ENCODE measurements at regions not wholly inside any gene's neighbourhood (a gene's known extent, or its start where the extent isn't known, plus 50 kb on each side); places are given as distances from the start of the nearest gene placed in this dataset.

DNA sequence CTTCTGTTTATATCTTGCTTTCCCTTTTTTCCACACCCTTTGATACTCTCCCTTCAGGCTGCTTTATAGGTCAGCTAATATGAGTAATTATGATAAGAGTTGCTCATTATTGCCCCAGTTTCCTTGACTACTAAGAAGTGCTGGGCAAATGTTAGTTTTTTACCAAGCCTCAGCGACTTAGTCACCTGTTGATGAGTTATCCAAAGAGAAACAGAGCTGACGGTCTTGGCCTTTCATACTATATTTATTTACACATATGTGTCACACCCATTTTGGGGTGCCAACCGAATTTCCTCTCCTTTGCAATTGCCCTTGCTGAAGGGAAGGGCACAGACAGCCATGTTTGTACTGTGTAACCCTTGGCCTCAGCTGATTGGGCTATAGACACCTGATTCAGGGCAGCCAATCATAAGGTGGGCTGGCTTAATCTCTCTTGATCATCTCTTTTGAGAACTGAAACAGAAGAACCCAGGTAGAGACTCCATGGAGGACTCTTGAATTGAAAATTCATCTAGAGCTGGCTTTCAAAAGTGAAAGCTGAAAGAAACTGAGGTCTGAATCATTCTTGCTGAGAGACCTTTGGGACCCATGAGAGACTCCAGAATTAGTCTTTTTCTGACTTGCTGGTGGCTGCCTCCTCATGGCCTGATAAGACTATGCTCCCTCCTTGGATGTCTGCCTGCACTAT, 111.7 kb upstream of the RPS6KA3 start:
- Histone ChIP-seq H3K27me3 (no peaks in the 10 kb centered on the region), H3K36me3 (no peaks in the 10 kb centered on the region), H3K9me3 (no peaks in the 10 kb centered on the region), H3K4me1 (peaks cover 0 to 10% (median 0%) of the 10 kb centered on the region in 12 donors), H3K4me3 (no peak overlapping the region), H3K27ac (no peak overlapping the region)
- intact Hi-C loops (cut with DNase I) = loop anchor here in 1 of 10 donors (10.0 kb wide), 1 partner anchor 114 kb away; the partner anchor contains the start of gene RPS6KA3
- ATAC-seq = no peak
- DNase-seq = no peak
- no peak for TF ChIP-seq POLR2A (IDR thresholded peaks at IDR 0.05)
- TF ChIP-seq, protein P1, sequence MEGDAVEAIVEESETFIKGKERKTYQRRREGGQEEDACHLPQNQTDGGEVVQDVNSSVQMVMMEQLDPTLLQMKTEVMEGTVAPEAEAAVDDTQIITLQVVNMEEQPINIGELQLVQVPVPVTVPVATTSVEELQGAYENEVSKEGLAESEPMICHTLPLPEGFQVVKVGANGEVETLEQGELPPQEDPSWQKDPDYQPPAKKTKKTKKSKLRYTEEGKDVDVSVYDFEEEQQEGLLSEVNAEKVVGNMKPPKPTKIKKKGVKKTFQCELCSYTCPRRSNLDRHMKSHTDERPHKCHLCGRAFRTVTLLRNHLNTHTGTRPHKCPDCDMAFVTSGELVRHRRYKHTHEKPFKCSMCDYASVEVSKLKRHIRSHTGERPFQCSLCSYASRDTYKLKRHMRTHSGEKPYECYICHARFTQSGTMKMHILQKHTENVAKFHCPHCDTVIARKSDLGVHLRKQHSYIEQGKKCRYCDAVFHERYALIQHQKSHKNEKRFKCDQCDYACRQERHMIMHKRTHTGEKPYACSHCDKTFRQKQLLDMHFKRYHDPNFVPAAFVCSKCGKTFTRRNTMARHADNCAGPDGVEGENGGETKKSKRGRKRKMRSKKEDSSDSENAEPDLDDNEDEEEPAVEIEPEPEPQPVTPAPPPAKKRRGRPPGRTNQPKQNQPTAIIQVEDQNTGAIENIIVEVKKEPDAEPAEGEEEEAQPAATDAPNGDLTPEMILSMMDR (IDR thresholded peaks at IDR 0.05) = no peak
- WGBS, 4 donors = 52 to 91% (median 75%) methylated on average over 3 of the region's 3 CpGs

DNA sequence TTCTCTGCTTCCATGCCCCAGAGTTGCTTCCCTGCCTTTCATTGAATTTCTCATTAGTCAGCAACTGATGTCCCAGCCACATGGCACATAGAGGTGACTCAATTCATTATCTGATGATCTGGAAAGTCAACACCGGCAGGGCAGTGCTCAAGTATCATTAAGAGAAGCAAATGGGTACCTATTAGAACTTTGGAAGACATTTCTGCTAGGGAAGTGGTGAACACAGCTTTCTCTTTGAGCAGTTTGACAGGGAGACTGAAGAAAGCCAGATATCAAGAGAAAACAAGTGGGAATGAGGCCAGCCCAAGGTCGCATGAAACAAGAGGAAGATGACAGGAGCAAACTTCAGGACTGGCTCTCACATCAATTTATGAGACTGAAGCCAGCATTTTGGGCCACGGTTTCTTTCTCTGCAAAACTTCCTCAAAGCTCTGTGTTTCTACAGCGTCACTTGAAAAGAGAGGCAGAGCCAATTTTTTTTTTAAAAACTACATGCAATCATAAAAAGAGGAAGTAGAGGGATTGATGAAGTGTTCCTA, 108.3 kb upstream of the RPS6KA3 start:
- no peaks in the 10 kb centered on the region for H3K27me3 ChIP-seq
- peak overlapping the region in 1 of 12 donors; percentile 9 for H3K4me3 ChIP-seq
- ATAC-seq (peak in 1 of 4 donors; percentile 16), DNase-seq (peak in 1 of 5 donors; percentile 31)
- intact Hi-C loops (cut with DNase I) = loop anchor here in 1 of 10 donors (10.0 kb wide), 1 partner anchor 110 kb away; the partner anchor contains the start of gene RPS6KA3
- H3K9me3 ChIP-seq = no peaks in the 10 kb centered on the region
- peaks cover 0 to 10% (median 0%) of the 10 kb centered on the region in 12 donors for H3K4me1 ChIP-seq
- WGBS, 4 donors = 14 to 40% (median 24%) methylated on average over 4 of the region's 4 CpGs
- H3K36me3 ChIP-seq = no peaks in the 10 kb centered on the region
- TF ChIP-seq POLR2A (IDR thresholded peaks at IDR 0.05) = no peak
- TF ChIP-seq, protein P1 (IDR thresholded peaks at IDR 0.05) = no peak
- H3K27ac ChIP-seq = peak overlapping the region in 3 of 12 donors; percentile 30 to 73 (median 33)

DNA sequence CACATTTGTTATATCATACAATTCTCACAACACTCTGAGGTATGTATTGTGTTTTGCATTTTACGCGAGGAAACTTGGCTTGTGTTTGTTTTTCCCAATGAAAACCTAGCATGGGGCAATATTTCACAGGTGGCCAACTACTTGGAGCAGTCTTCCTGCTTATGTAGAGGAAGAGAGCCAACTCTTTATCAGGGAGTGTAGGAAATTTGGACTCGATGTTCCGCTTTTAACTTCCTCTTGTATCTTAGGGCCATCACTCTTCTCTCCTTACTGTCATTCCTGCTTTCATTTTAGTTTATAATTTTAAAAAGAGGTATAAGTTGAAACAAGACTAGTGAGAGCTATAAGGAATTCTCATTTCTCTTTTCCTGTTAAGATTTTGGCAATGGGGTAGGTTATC, 107.7 kb upstream of the RPS6KA3 start:
- Histone ChIP-seq H3K36me3 (no peaks in the 10 kb centered on the region), H3K4me3 (no peak overlapping the region), H3K4me1 (peaks cover 0 to 10% (median 0%) of the 10 kb centered on the region in 12 donors), H3K27ac (peak overlapping the region in 3 of 12 donors; percentile 30 to 73 (median 33)), H3K27me3 (no peaks in the 10 kb centered on the region), H3K9me3 (no peaks in the 10 kb centered on the region)
- intact Hi-C loops (cut with DNase I) = loop anchor here in 1 of 10 donors (10.0 kb wide), 1 partner anchor 110 kb away; the partner anchor contains the start of gene RPS6KA3
- no peak for DNase-seq
- 35 to 64% (median 53%) methylated on average over 4 of the region's 4 CpGs for WGBS, 4 donors
- peak in 1 of 4 donors; percentile 28 for ATAC-seq
- TF ChIP-seq, protein P1 (IDR thresholded peaks at IDR 0.05) = no peak
- TF ChIP-seq POLR2A (IDR thresholded peaks at IDR 0.05) = no peak

DNA sequence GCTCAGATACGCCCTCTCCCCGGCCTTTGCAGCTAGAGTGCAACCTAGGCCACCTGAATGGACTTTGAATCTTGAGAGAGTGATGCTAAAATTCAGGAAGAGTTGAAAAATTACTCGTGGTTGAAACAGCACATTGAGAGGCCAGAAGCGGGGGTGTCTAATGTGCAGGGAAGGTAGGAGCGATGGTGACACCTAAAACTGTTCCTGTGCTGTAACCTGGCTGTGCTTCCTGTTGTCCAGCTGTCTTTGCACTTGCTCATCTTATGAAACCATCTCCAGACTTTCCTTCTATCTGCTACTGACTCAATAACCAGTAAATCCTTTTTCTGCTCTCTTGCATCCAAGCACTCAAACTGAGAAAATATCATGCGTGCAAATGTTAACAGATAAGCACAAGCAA, 106.4 kb upstream of the RPS6KA3 start:
- H3K9me3 ChIP-seq = no peaks in the 10 kb centered on the region
- H3K4me1 ChIP-seq = peaks cover 0 to 10% (median 0%) of the 10 kb centered on the region in 12 donors
- ATAC-seq (no peak), DNase-seq (no peak)
- H3K27me3 ChIP-seq = no peaks in the 10 kb centered on the region
- WGBS, 4 donors = 72 to 93% (median 82%) methylated on average over 6 of the region's 6 CpGs
- intact Hi-C loops (cut with DNase I) = loop anchor here in 1 of 10 donors (10.0 kb wide), 1 partner anchor 108 kb away; the partner anchor contains the start of gene RPS6KA3
- no peak for TF ChIP-seq POLR2A (IDR thresholded peaks at IDR 0.05)
- TF ChIP-seq, protein P1 (IDR thresholded peaks at IDR 0.05) = no peak
- H3K27ac ChIP-seq = no peak overlapping the region
- no peaks in the 10 kb centered on the region for H3K36me3 ChIP-seq
- H3K4me3 ChIP-seq = no peak overlapping the region
